ENCODE measurements at regions not wholly inside any gene's neighbourhood (a gene's known extent, or its start where the extent isn't known, plus 50 kb on each side); places are given as distances from the start of the nearest gene placed in this dataset.

GRCh38 chr5:154107010-154107409 lies 68.2 kb downstream of the MFAP3 start:
- H3K27ac ChIP-seq, result no peak overlapping the region
- DNase-seq (ENCODE audit: low read depth, low spot score), result no peak

GRCh38 chr5:154107756-154108155 lies 69.0 kb downstream of the MFAP3 start:
- no peak for DNase-seq (ENCODE audit: low read depth, low spot score)

GRCh38 chr5:154109416-154110106 lies 70.8 kb downstream of the MFAP3 start:
- no peak overlapping the region for H3K27ac ChIP-seq
- DNase-seq (ENCODE audit: low read depth, low spot score), result no peak

More at GRCh38 chr5:154107756-154108155, 69.0 kb downstream of the MFAP3 start:
- H3K27ac ChIP-seq, result no peak overlapping the region

- DNase-seq (ENCODE audit: low read depth, low spot score), result no peak
- H3K27ac ChIP-seq, result no peak overlapping the region
Observed at GRCh38 chr5:154110107-154110453, 71.3 kb downstream of the MFAP3 start.

- no peak overlapping the region for H3K27ac ChIP-seq
- no peak for DNase-seq (ENCODE audit: low read depth, low spot score)
Observed at GRCh38 chr5:154110716-154111115, 71.9 kb downstream of the MFAP3 start.

- no peak for DNase-seq (ENCODE audit: low read depth, low spot score)
- no peak overlapping the region for H3K27ac ChIP-seq
Observed at GRCh38 chr5:154111214-154111613, 72.4 kb downstream of the MFAP3 start.

GRCh38 chr5:154112255-154112654 lies 73.5 kb downstream of the MFAP3 start:
- DNase-seq (ENCODE audit: low read depth, low spot score), result no peak
- H3K27ac ChIP-seq, result no peak overlapping the region

- no peak overlapping the region for H3K27ac ChIP-seq
- DNase-seq (ENCODE audit: low read depth, low spot score), result no peak
Observed at GRCh38 chr5:154115291-154115690, 75.2 kb upstream of the GALNT10 start.

GRCh38 chr5:154117050-154117449 lies 73.5 kb upstream of the GALNT10 start:
- DNase-seq (ENCODE audit: low read depth, low spot score), result no peak
- no peak overlapping the region for H3K27ac ChIP-seq

GRCh38 chr5:154117930-154118329 lies 72.6 kb upstream of the GALNT10 start:
- no peak overlapping the region for H3K27ac ChIP-seq
- no peak for DNase-seq (ENCODE audit: low read depth, low spot score)

- no peak overlapping the region for H3K27ac ChIP-seq
- no peak for DNase-seq (ENCODE audit: low read depth, low spot score)
Observed at GRCh38 chr5:154118385-154118784, 72.1 kb upstream of the GALNT10 start.

- peak; percentile 18 for DNase-seq (ENCODE audit: low read depth, low spot score)
- H3K27ac ChIP-seq, result no peak overlapping the region
Observed at GRCh38 chr5:154118893-154119336, 71.6 kb upstream of the GALNT10 start.

- no peak overlapping the region for H3K27ac ChIP-seq
- no peak for DNase-seq (ENCODE audit: low read depth, low spot score)
Observed at GRCh38 chr5:154129013-154129412, 61.5 kb upstream of the GALNT10 start.

- no peak overlapping the region for H3K27ac ChIP-seq
- no peak for DNase-seq (ENCODE audit: low read depth, low spot score)
Observed at GRCh38 chr5:154129921-154130320, 60.6 kb upstream of the GALNT10 start.

- DNase-seq (ENCODE audit: low read depth, low spot score), result no peak
- no peak overlapping the region for H3K27ac ChIP-seq
Observed at GRCh38 chr5:154131817-154132216, 58.7 kb upstream of the GALNT10 start.

GRCh38 chr5:154132718-154133307 lies 57.7 kb upstream of the GALNT10 start:
- H3K27ac ChIP-seq, result no peak overlapping the region
- no peak for DNase-seq (ENCODE audit: low read depth, low spot score)

GRCh38 chr5:154133591-154133990 lies 56.9 kb upstream of the GALNT10 start:
- no peak overlapping the region for H3K27ac ChIP-seq
- no peak for DNase-seq (ENCODE audit: low read depth, low spot score)

- no peak overlapping the region for H3K27ac ChIP-seq
- DNase-seq (ENCODE audit: low read depth, low spot score), result no peak
Observed at GRCh38 chr5:154134499-154134898, 56.0 kb upstream of the GALNT10 start.

GRCh38 chr5:154135125-154135817 lies 55.3 kb upstream of the GALNT10 start:
- no peak for DNase-seq (ENCODE audit: low read depth, low spot score)
- no peak overlapping the region for H3K27ac ChIP-seq

GRCh38 chr5:154136141-154136540 lies 54.4 kb upstream of the GALNT10 start:
- H3K27ac ChIP-seq, result no peak overlapping the region
- DNase-seq (ENCODE audit: low read depth, low spot score), result no peak

- DNase-seq (ENCODE audit: low read depth, low spot score), result no peak
- no peak overlapping the region for H3K27ac ChIP-seq
Observed at GRCh38 chr5:154138701-154139100, 51.8 kb upstream of the GALNT10 start.

GRCh38 chr5:154140381-154140780 lies 50.2 kb upstream of the GALNT10 start:
- H3K27ac ChIP-seq, result no peak overlapping the region
- no peak for DNase-seq (ENCODE audit: low read depth, low spot score)
